GM19397 (cell line): ENCODE measurements at regions not wholly inside any gene's neighbourhood (a gene's known extent, or its start where the extent isn't known, plus 50 kb on each side); places are given as distances from the start of the nearest gene placed in this dataset.

Source experiments
- ATAC-seq: cut with Tn5 transposase; IDR thresholded peaks from one replicate; pipeline ENCODE4 v1.9.1; 2021; ENCODE audit warnings: mild to moderate bottlenecking, moderate library complexity; ENCODE audit not compliant: unreplicated experiment

- ATAC-seq = no peak
Observed at GRCh38 chr2:149972066-149972465, 384.5 kb upstream of the MMADHC start.

GRCh38 chr2:149954981-149955600 is 367.5 kb upstream of the MMADHC start:
- no peak for ATAC-seq

GRCh38 chr2:149953627-149954026 is 366.1 kb upstream of the MMADHC start:
- ATAC-seq = no peak

DNA sequence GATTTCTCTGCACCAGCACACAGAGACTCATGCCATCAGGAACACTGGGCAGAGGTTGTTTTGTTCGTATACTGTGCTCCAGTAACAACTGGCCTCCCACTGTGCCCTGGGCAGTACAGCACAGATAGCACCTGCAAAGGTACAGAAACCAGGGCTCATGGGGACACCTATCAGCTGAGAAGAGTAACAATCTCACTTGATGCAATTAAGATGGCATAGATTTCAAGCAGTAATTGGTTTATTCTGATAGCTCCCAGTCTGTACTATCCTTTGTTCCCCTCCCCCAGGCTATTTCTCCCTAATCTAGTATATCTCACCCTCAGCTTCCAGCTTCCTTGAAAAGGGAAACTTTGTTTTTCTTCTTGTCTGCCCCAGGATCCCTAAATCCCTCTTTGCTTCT is 343.9 kb upstream of the MMADHC start:
- no peak for ATAC-seq

- no peak for ATAC-seq
Observed at GRCh38 chr2:149928011-149928410, 340.4 kb upstream of the MMADHC start.

GRCh38 chr2:149926149-149926548 is 338.6 kb upstream of the MMADHC start:
- ATAC-seq = no peak

DNA sequence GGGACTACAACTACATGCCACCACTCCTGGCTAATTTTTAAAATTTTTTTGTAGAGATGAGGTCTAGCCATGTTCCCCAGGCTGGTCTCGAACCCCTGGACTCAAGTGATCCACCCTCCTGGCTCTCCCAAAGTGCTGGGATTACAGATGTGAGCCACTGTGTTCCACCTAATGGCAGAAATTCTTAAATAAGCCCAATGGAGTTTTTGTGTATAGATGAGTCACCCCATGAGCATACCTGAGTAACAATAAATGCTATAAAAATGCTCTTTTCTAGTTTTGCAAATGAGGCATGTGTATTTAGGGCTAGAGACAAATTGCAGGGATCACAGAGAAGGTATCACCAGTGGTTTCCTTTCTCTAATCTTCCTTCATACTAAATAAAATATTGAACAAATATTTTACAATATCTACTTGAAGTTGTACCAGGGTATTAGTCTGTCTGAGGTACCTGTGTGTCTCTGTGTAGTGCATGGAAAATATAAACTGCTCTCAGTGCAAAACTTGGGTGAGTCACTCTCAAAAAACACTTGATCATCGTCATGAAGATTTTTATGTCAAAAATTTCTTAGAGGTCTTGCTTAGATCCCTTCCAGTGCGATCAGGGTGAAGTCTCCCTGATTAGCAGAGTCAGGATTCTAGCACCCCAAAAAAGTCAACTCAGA is 337.1 kb upstream of the MMADHC start:
- no peak for ATAC-seq

DNA sequence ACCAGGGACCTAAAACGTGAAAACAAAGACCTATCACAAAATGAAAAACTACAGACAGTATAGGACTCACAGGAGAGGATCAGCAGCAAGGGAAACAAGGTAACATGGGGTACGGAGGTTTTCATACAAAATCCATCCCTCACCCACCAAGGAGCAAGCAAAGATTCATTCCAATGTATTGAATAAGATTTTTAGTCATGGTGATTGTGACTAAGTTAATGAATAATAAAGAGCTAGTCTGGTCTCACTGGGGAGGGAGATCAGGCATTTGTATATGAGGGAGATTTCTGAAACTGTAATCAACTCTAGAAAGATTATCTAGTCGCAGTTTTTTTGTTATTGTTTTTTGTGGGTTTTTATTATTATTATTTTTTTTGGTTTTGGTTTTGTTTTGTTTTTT is 336.5 kb upstream of the MMADHC start:
- ATAC-seq = no peak

- ATAC-seq = no peak
Observed at GRCh38 chr2:149921911-149922616, 334.5 kb upstream of the MMADHC start.

DNA sequence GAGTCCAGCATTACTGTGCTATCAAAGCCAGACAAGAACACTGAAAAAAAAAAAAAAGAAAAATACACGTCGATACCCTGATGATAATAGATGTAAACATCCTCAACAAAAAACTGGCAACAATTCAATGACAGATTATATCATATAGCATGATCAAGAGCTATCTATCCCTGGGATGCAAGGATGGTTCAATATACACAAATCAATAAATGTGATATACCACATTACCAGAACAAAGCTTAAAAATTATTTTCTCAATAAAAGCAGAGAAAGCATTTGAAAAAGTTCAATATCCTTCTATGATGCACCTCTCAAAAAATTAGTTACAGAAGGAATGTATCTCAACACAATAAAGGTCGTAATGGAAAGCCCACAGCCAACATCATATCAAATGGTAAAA is 332.8 kb upstream of the MMADHC start:
- no peak for ATAC-seq

DNA sequence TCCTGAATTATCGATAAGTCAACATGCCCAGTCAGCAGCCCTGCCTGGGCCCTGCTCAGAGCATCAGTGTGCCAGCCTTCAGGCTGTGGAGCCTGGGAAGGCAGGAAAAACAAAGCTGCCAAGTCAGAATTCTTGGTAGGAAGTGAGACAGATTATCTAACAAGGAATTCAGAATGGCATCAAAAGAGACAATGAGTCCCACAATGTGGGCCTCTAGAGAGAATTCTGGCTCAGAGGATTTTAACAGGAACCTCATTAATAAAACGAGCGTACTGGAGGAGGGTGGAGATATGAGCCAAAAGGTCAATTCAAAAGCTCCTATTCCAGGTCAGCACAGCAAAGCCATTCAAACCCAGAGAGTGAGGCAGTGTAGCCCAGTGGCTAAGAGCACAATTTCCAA is 327.6 kb upstream of the MMADHC start:
- no peak for ATAC-seq

DNA sequence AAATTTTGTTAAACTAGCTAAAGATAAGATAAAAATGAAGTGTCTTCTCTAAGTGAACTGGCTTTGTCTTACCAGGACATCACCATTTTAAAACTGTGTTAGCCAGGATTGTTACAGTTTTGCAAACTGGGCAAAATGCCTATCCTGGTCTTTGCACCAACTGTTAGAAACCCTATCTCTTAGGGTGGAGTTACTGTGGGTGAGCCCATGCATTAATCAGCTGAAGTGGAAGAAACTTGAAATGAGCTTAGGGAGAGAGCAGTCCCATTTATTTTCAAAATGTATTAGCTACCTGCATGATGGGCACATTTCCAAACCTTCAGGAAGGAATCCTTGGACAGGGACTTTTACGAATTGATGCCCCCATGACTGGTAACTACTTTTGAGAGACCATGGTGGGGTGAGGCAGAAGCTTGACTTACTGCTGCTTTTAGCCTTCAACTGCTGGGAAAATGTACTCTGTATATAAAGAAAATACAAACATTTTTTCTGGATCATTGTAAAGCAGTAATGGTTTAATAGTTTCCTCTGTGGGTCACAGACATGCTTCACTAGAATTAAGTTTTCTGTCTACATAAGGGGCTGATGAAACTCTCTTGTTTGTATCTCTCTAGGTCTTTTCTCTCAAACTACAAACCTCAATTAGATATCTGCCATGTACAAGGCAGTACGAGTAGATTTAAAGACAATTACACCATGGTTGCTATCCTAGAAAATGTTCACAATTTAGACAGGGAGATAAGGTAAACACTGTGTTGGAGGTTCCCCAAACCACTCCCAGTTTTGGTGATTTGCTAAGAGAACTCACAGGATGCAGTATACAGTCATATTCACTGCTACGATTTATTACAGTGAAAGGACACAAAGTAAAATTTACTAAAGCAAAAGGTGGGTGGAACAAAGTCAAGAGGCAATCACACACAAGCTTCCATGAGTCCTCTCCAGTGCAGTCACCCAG is 321.4 kb upstream of the MMADHC start:
- ATAC-seq = no peak

DNA sequence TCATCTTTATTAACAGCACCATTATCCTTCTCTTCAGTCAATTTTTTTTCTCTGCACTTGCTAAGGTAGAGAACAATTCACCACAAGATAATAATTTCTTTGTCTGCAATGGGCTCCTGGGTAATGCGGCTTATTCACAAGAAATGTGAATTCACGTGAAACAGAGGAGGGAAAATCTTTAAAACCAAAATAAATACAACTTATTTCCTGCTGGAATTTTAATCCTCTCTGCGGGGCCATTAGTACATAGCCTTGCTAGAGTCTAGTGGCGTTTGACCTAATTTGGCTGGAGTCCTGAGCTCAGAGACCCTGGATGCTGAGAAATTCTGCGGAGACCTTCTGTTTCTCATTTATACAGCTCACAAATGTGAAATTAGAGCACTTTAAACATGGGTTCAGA is 319.3 kb upstream of the MMADHC start:
- no peak for ATAC-seq

GRCh38 chr2:149904352-149905175 is 317.0 kb upstream of the MMADHC start:
- ATAC-seq = no peak

GRCh38 chr2:149903626-149904025 is 316.1 kb upstream of the MMADHC start:
- no peak for ATAC-seq

GRCh38 chr2:149902081-149902480 is 314.5 kb upstream of the MMADHC start:
- ATAC-seq = no peak

GRCh38 chr2:149901231-149901859 is 313.8 kb upstream of the MMADHC start:
- ATAC-seq = no peak

GRCh38 chr2:149899390-149899789 is 311.8 kb upstream of the MMADHC start:
- ATAC-seq = no peak

GRCh38 chr2:149894760-149895159 is 307.2 kb upstream of the MMADHC start:
- ATAC-seq = no peak

GRCh38 chr2:149894226-149894625 is 306.7 kb upstream of the MMADHC start:
- ATAC-seq = no peak
